Spleen (tissue), 7 donors: ENCODE measurements at regions not wholly inside any gene's neighbourhood (a gene's known extent, or its start where the extent isn't known, plus 50 kb on each side); places are given as distances from the start of the nearest gene placed in this dataset.

Experiments used
- CTCF ChIP-seq, 11 experiments: fragments of 200-600 bp in 7 of 11; fragments of 450-650 bp in 4 of 11; sonication (generic) in 4 of 11; IDR thresholded peaks in 8 of 11; conservative IDR thresholded peaks in 3 of 11; 1 replicate in 7 of 11; 2 replicates in 4 of 11; pipeline versions ENCODE4 v1.4.0 to v1.8.0; 2016 to 2021; ENCODE audit warnings: antibody characterized with exemption in 11 of 11, inconsistent platforms in 4 of 11, mild to moderate bottlenecking in 1 of 11
- POLR2A ChIP-seq, 3 donors: fragments of 450-650 bp; IDR thresholded peaks; one replicate each; pipeline ENCODE4 v1.5.1; 2017; ENCODE audit warnings: antibody characterized with exemption in 3 of 3, mild to moderate bottlenecking in 1 of 3
- donor health status: DM: no; HTN: no; CAD: no; lungs with moderate emphysema.
- donor health status: DM: no; HTN: no; CAD: no.
- donor health status: DM: no; HTN: no; CAD: no.

- TF ChIP-seq POLR2A (IDR thresholded peaks at IDR 0.05) (no peak), CTCF (IDR thresholded peaks at IDR 0.05 in 8 of 11, conservative IDR thresholded peaks at IDR 0.05 in 3 of 11) (no peak)
Measured at GRCh38 chr9:109975574-109976295, 195.7 kb downstream of the PALM2AKAP2 start.
